ENCODE measurements at regions not wholly inside any gene's neighbourhood (a gene's known extent, or its start where the extent isn't known, plus 50 kb on each side); places are given as distances from the start of the nearest gene placed in this dataset.

GRCh38 chr7:67725423-67725822 is 728.8 kb downstream of the TYW1 start:
- Histone ChIP-seq H4K20me1 (ENCODE audit: insufficient read depth) (no peaks in the 10 kb centered on the region), H3K4me1 (ENCODE audit: low read depth, poor library complexity, severe bottlenecking) (no peaks in the 10 kb centered on the region), H2AFZ (ENCODE audit: low read depth) (no peak overlapping the region), H3K27ac (no peak overlapping the region), H3K27me3 (ENCODE audit: insufficient read depth, low read depth) (no peaks in the 10 kb centered on the region), H3K4me3 (IDR thresholded peaks at IDR 0.05; ENCODE audit: insufficient read depth, low read depth, low read length) (no peak overlapping the region), H3K9ac (no peak overlapping the region), H3K36me3 (ENCODE audit: insufficient read depth) (no peaks in the 10 kb centered on the region), H3K79me2 (ENCODE audit: insufficient read depth, low read depth) (no peaks in the 10 kb centered on the region), H3K4me2 (no peak overlapping the region)
- no peak for TF ChIP-seq CTCF (conservative IDR thresholded peaks at IDR 0.05; ENCODE audit: low read depth, low read length)

GRCh38 chr7:67729771-67730170 is 733.1 kb downstream of the TYW1 start:
- Histone ChIP-seq H3K4me2 (no peak overlapping the region), H4K20me1 (ENCODE audit: insufficient read depth) (no peaks in the 10 kb centered on the region), H3K4me3 (IDR thresholded peaks at IDR 0.05; ENCODE audit: insufficient read depth, low read depth, low read length) (no peak overlapping the region), H2AFZ (ENCODE audit: low read depth) (no peak overlapping the region), H3K36me3 (ENCODE audit: insufficient read depth) (no peaks in the 10 kb centered on the region), H3K9ac (no peak overlapping the region), H3K4me1 (ENCODE audit: low read depth, poor library complexity, severe bottlenecking) (no peaks in the 10 kb centered on the region), H3K27ac (no peak overlapping the region), H3K27me3 (ENCODE audit: insufficient read depth, low read depth) (no peaks in the 10 kb centered on the region), H3K79me2 (ENCODE audit: insufficient read depth, low read depth) (no peaks in the 10 kb centered on the region)
- TF ChIP-seq CTCF (conservative IDR thresholded peaks at IDR 0.05; ENCODE audit: low read depth, low read length), result no peak

GRCh38 chr7:67731704-67732103 is 735.1 kb downstream of the TYW1 start:
- Histone ChIP-seq H3K36me3 (ENCODE audit: insufficient read depth) (no peaks in the 10 kb centered on the region), H3K27me3 (ENCODE audit: insufficient read depth, low read depth) (no peaks in the 10 kb centered on the region), H4K20me1 (ENCODE audit: insufficient read depth) (no peaks in the 10 kb centered on the region), H2AFZ (ENCODE audit: low read depth) (no peak overlapping the region), H3K4me1 (ENCODE audit: low read depth, poor library complexity, severe bottlenecking) (no peaks in the 10 kb centered on the region), H3K4me3 (IDR thresholded peaks at IDR 0.05; ENCODE audit: insufficient read depth, low read depth, low read length) (no peak overlapping the region), H3K27ac (no peak overlapping the region), H3K9ac (no peak overlapping the region), H3K79me2 (ENCODE audit: insufficient read depth, low read depth) (no peaks in the 10 kb centered on the region), H3K4me2 (no peak overlapping the region)
- TF ChIP-seq CTCF (conservative IDR thresholded peaks at IDR 0.05; ENCODE audit: low read depth, low read length), result no peak

- H3K36me3 ChIP-seq (ENCODE audit: insufficient read depth), result no peaks in the 10 kb centered on the region
- H3K27ac ChIP-seq, result no peak overlapping the region
- no peak overlapping the region for H3K9ac ChIP-seq
- no peak overlapping the region for H3K4me3 ChIP-seq (IDR thresholded peaks at IDR 0.05; ENCODE audit: insufficient read depth, low read depth, low read length)
- H2AFZ ChIP-seq (ENCODE audit: low read depth), result no peak overlapping the region
- H3K4me2 ChIP-seq, result no peak overlapping the region
- H3K79me2 ChIP-seq (ENCODE audit: insufficient read depth, low read depth), result no peaks in the 10 kb centered on the region
- no peaks in the 10 kb centered on the region for H3K27me3 ChIP-seq (ENCODE audit: insufficient read depth, low read depth)
- no peak for TF ChIP-seq CTCF (conservative IDR thresholded peaks at IDR 0.05; ENCODE audit: low read depth, low read length)
- no peaks in the 10 kb centered on the region for H4K20me1 ChIP-seq (ENCODE audit: insufficient read depth)
- H3K4me1 ChIP-seq (ENCODE audit: low read depth, poor library complexity, severe bottlenecking), result no peaks in the 10 kb centered on the region
These were observed 736.3 kb downstream of the TYW1 start for GRCh38 chr7:67732898-67733297.

- TF ChIP-seq CTCF (conservative IDR thresholded peaks at IDR 0.05; ENCODE audit: low read depth, low read length), result no peak
- Histone ChIP-seq H3K9ac (no peak overlapping the region), H3K36me3 (ENCODE audit: insufficient read depth) (no peaks in the 10 kb centered on the region), H4K20me1 (ENCODE audit: insufficient read depth) (no peaks in the 10 kb centered on the region), H2AFZ (ENCODE audit: low read depth) (no peak overlapping the region), H3K4me3 (IDR thresholded peaks at IDR 0.05; ENCODE audit: insufficient read depth, low read depth, low read length) (no peak overlapping the region), H3K79me2 (ENCODE audit: insufficient read depth, low read depth) (no peaks in the 10 kb centered on the region), H3K4me2 (no peak overlapping the region), H3K27me3 (ENCODE audit: insufficient read depth, low read depth) (no peaks in the 10 kb centered on the region), H3K27ac (no peak overlapping the region), H3K4me1 (ENCODE audit: low read depth, poor library complexity, severe bottlenecking) (no peaks in the 10 kb centered on the region)
These were observed 741.5 kb downstream of the TYW1 start for GRCh38 chr7:67738145-67738544.
